ENCODE measurements at regions not wholly inside any gene's neighbourhood (a gene's known extent, or its start where the extent isn't known, plus 50 kb on each side); places are given as distances from the start of the nearest gene placed in this dataset.

GRCh38 chr6:112691289-112691688 is 344.2 kb downstream of the RFPL4B start:
- Mint-ChIP-seq H3K36me3 (no peaks in the 10 kb centered on the region), H3K27ac (no peak overlapping the region), H3K27me3 (no peaks in the 10 kb centered on the region), H3K9me3 (peaks cover 0 to 5% (median 0%) of the 10 kb centered on the region in 3 donors), H3K4me1 (peaks cover 0 to 4% (median 1%) of the 10 kb centered on the region in 3 donors), H3K4me3 (no peak overlapping the region)
- WGBS (ENCODE audit: insufficient coverage): 17% methylated on average over 1 of the region's 1 CpG
- Histone ChIP-seq H3K27ac (ENCODE audit: low read length) (no peak overlapping the region), H3K4me3 (ENCODE audit: control insufficient read depth in 1 of 2, extremely low read depth in 1 of 2, low read length in 1 of 2) (no peak overlapping the region), H3K4me1 (ENCODE audit: control insufficient read depth in 1 of 2, extremely low read depth in 1 of 2, insufficient read depth in 2 of 2, low read length in 2 of 2) (peaks cover 0 to 7% of the 10 kb centered on the region in 2 experiments), H3K27me3 (replicated peaks in 1 of 2; ENCODE audit: control insufficient read depth in 2 of 2, extremely low read depth in 1 of 2, insufficient read depth in 2 of 2, low read length in 1 of 2) (no peaks in the 10 kb centered on the region), H3K9me3 (no peaks in the 10 kb centered on the region), H3K36me3 (ENCODE audit: control insufficient read depth in 2 of 2, extremely low read depth in 1 of 2, insufficient read depth in 1 of 2, low read length in 1 of 2) (no peaks in the 10 kb centered on the region)
- ATAC-seq (replicated peaks in 1 of 4) (no peak), DNase-seq (no peak)
- POLR2A ChIA-PET: no interaction called here
- CTCF ChIA-PET: interaction anchor here in 1 of 2 donors (0.5 kb wide), 1 partner anchor 1434 kb away, joined by 3 read pairs; no protein-coding TSS in a partner anchor

DNA sequence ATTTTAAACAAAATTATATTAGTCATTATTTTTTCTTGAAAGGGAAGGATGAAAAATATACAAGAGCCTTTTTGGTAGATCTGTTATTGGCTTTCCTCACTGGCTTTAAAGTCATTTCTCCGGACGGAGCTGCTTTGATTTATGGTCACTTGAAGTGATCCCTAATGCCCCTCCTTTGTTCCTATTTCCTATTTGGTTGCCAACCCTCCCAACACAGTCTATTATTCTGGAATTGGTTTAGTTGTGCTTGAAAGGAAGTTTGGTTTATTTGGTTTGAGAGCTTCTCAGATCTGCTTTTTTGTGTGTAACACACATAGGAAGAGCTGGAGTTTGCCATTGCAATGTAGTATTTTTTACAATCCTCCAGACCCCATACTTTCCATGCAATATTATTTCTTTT is 347.9 kb downstream of the RFPL4B start:
- no peak for DNase-seq
- POLR2A ChIA-PET: no interaction called here
- no peak for ATAC-seq (replicated peaks in 1 of 4)
- H3K9me3 Mint-ChIP-seq: peaks cover 0 to 6% (median 0%) of the 10 kb centered on the region in 3 donors
- H3K4me3 Mint-ChIP-seq: no peak overlapping the region
- Histone ChIP-seq H3K9me3 (no peaks in the 10 kb centered on the region), H3K4me1 (ENCODE audit: control insufficient read depth in 1 of 2, extremely low read depth in 1 of 2, insufficient read depth in 2 of 2, low read length in 2 of 2) (no peaks in the 10 kb centered on the region), H3K36me3 (ENCODE audit: control insufficient read depth in 2 of 2, extremely low read depth in 1 of 2, insufficient read depth in 1 of 2, low read length in 1 of 2) (no peaks in the 10 kb centered on the region), H3K4me3 (ENCODE audit: control insufficient read depth in 1 of 2, extremely low read depth in 1 of 2, low read length in 1 of 2) (no peak overlapping the region), H3K27me3 (replicated peaks in 1 of 2; ENCODE audit: control insufficient read depth in 2 of 2, extremely low read depth in 1 of 2, insufficient read depth in 2 of 2, low read length in 1 of 2) (no peaks in the 10 kb centered on the region), H3K27ac (ENCODE audit: low read length) (no peak overlapping the region)
- no peak overlapping the region for H3K27ac Mint-ChIP-seq
- WGBS (ENCODE audit: insufficient coverage): no CpG with 5 or more reads among the region's 2 CpGs
- H3K36me3 Mint-ChIP-seq: no peaks in the 10 kb centered on the region
- CTCF ChIA-PET: no interaction called here
- H3K4me1 Mint-ChIP-seq: no peaks in the 10 kb centered on the region
- H3K27me3 Mint-ChIP-seq: no peaks in the 10 kb centered on the region

GRCh38 chr6:112697265-112697664 is 350.1 kb downstream of the RFPL4B start:
- H3K4me1 Mint-ChIP-seq: no peaks in the 10 kb centered on the region
- DNase-seq: no peak
- H3K27ac Mint-ChIP-seq: no peak overlapping the region
- CTCF ChIA-PET: no interaction called here
- no peak overlapping the region for H3K4me3 ChIP-seq (ENCODE audit: control insufficient read depth in 1 of 2, extremely low read depth in 1 of 2, low read length in 1 of 2)
- no peak overlapping the region for H3K4me3 Mint-ChIP-seq
- no peaks in the 10 kb centered on the region for H3K9me3 ChIP-seq
- no peaks in the 10 kb centered on the region for H3K36me3 Mint-ChIP-seq
- POLR2A ChIA-PET: no interaction called here
- no peaks in the 10 kb centered on the region for H3K36me3 ChIP-seq (ENCODE audit: control insufficient read depth in 2 of 2, extremely low read depth in 1 of 2, insufficient read depth in 1 of 2, low read length in 1 of 2)
- no peak overlapping the region for H3K27ac ChIP-seq (ENCODE audit: low read length)
- ATAC-seq (replicated peaks in 1 of 4): no peak
- no peaks in the 10 kb centered on the region for H3K27me3 Mint-ChIP-seq
- 100% methylated on average over 2 of the region's 4 CpGs for WGBS (ENCODE audit: insufficient coverage)
- no peaks in the 10 kb centered on the region for H3K27me3 ChIP-seq (replicated peaks in 1 of 2; ENCODE audit: control insufficient read depth in 2 of 2, extremely low read depth in 1 of 2, insufficient read depth in 2 of 2, low read length in 1 of 2)
- H3K9me3 Mint-ChIP-seq: peaks cover 0 to 6% (median 0%) of the 10 kb centered on the region in 3 donors
- no peaks in the 10 kb centered on the region for H3K4me1 ChIP-seq (ENCODE audit: control insufficient read depth in 1 of 2, extremely low read depth in 1 of 2, insufficient read depth in 2 of 2, low read length in 2 of 2)

- H3K27me3 ChIP-seq (replicated peaks in 1 of 2; ENCODE audit: control insufficient read depth in 2 of 2, extremely low read depth in 1 of 2, insufficient read depth in 2 of 2, low read length in 1 of 2): no peaks in the 10 kb centered on the region
- no peak overlapping the region for H3K27ac ChIP-seq (ENCODE audit: low read length)
- POLR2A ChIA-PET: no interaction called here
- no peaks in the 10 kb centered on the region for H3K4me1 ChIP-seq (ENCODE audit: control insufficient read depth in 1 of 2, extremely low read depth in 1 of 2, insufficient read depth in 2 of 2, low read length in 2 of 2)
- no peaks in the 10 kb centered on the region for H3K36me3 ChIP-seq (ENCODE audit: control insufficient read depth in 2 of 2, extremely low read depth in 1 of 2, insufficient read depth in 1 of 2, low read length in 1 of 2)
- ATAC-seq (replicated peaks in 1 of 4): no peak
- Mint-ChIP-seq H3K36me3 (no peaks in the 10 kb centered on the region), H3K27me3 (no peaks in the 10 kb centered on the region), H3K27ac (no peak overlapping the region), H3K4me3 (no peak overlapping the region), H3K9me3 (peaks cover 0 to 4% (median 4%) of the 10 kb centered on the region in 3 donors), H3K4me1 (no peaks in the 10 kb centered on the region)
- no peak overlapping the region for H3K4me3 ChIP-seq (ENCODE audit: control insufficient read depth in 1 of 2, extremely low read depth in 1 of 2, low read length in 1 of 2)
- no peaks in the 10 kb centered on the region for H3K9me3 ChIP-seq
- 67% methylated on average over 3 of the region's 5 CpGs for WGBS (ENCODE audit: insufficient coverage)
- no peak for DNase-seq
- CTCF ChIA-PET: no interaction called here
Measured at GRCh38 chr6:112701201-112701600, 354.1 kb downstream of the RFPL4B start.

- no peaks in the 10 kb centered on the region for H3K27me3 Mint-ChIP-seq
- H3K9me3 ChIP-seq: no peaks in the 10 kb centered on the region
- no peaks in the 10 kb centered on the region for H3K4me1 Mint-ChIP-seq
- no peak overlapping the region for H3K27ac Mint-ChIP-seq
- H3K4me3 Mint-ChIP-seq: no peak overlapping the region
- ATAC-seq (replicated peaks in 1 of 4): no peak
- no peaks in the 10 kb centered on the region for H3K36me3 ChIP-seq (ENCODE audit: control insufficient read depth in 2 of 2, extremely low read depth in 1 of 2, insufficient read depth in 1 of 2, low read length in 1 of 2)
- no peak overlapping the region for H3K27ac ChIP-seq (ENCODE audit: low read length)
- no peaks in the 10 kb centered on the region for H3K36me3 Mint-ChIP-seq
- H3K9me3 Mint-ChIP-seq: peaks cover 0 to 4% (median 2%) of the 10 kb centered on the region in 3 donors
- no peaks in the 10 kb centered on the region for H3K4me1 ChIP-seq (ENCODE audit: control insufficient read depth in 1 of 2, extremely low read depth in 1 of 2, insufficient read depth in 2 of 2, low read length in 2 of 2)
- DNase-seq: no peak
- ChIA-PET CTCF (no interaction called here), POLR2A (no interaction called here)
- no peaks in the 10 kb centered on the region for H3K27me3 ChIP-seq (replicated peaks in 1 of 2; ENCODE audit: control insufficient read depth in 2 of 2, extremely low read depth in 1 of 2, insufficient read depth in 2 of 2, low read length in 1 of 2)
- no peak overlapping the region for H3K4me3 ChIP-seq (ENCODE audit: control insufficient read depth in 1 of 2, extremely low read depth in 1 of 2, low read length in 1 of 2)
- no CpG with 5 or more reads among the region's 2 CpGs for whole genome bisulfite sequencing (ENCODE audit: insufficient coverage)
Measured at GRCh38 chr6:112710710-112711109, 363.6 kb downstream of the RFPL4B start.

GRCh38 chr6:112713402-112713801 is 366.3 kb downstream of the RFPL4B start:
- Histone ChIP-seq H3K4me3 (ENCODE audit: control insufficient read depth in 1 of 2, extremely low read depth in 1 of 2, low read length in 1 of 2) (no peak overlapping the region), H3K4me1 (ENCODE audit: control insufficient read depth in 1 of 2, extremely low read depth in 1 of 2, insufficient read depth in 2 of 2, low read length in 2 of 2) (no peaks in the 10 kb centered on the region), H3K27ac (ENCODE audit: low read length) (no peak overlapping the region), H3K27me3 (replicated peaks in 1 of 2; ENCODE audit: control insufficient read depth in 2 of 2, extremely low read depth in 1 of 2, insufficient read depth in 2 of 2, low read length in 1 of 2) (no peaks in the 10 kb centered on the region), H3K36me3 (ENCODE audit: control insufficient read depth in 2 of 2, extremely low read depth in 1 of 2, insufficient read depth in 1 of 2, low read length in 1 of 2) (no peaks in the 10 kb centered on the region), H3K9me3 (no peaks in the 10 kb centered on the region)
- 83% methylated on average over 1 of the region's 2 CpGs for WGBS (ENCODE audit: insufficient coverage)
- Mint-ChIP-seq H3K27me3 (no peaks in the 10 kb centered on the region), H3K36me3 (no peaks in the 10 kb centered on the region), H3K4me1 (no peaks in the 10 kb centered on the region), H3K27ac (no peak overlapping the region), H3K9me3 (peaks cover 0 to 7% (median 2%) of the 10 kb centered on the region in 3 donors), H3K4me3 (no peak overlapping the region)
- POLR2A ChIA-PET: no interaction called here
- ATAC-seq (replicated peaks in 1 of 4): no peak
- CTCF ChIA-PET: no interaction called here
- no peak for DNase-seq

DNA sequence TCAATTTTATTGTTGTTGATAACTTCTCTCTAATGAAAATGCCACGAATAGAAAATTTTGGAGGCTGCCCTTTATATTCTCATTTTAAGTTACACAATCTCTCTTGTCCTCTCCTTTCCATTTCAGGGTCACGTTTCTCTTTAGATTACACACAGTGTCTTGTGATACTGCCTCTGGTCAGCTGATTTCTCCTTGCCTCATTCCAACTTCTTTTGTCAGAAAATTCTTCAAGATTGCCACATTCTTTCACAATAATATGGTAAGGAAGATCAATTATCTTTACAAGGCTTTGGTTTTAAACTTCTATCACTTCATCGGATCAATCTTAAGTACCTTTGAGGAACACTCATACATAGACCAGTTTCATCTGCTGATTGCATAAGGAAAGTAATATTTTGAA is 370.3 kb downstream of the RFPL4B start:
- Mint-ChIP-seq H3K4me1 (no peaks in the 10 kb centered on the region), H3K36me3 (no peaks in the 10 kb centered on the region), H3K4me3 (no peak overlapping the region), H3K27ac (no peak overlapping the region), H3K27me3 (no peaks in the 10 kb centered on the region), H3K9me3 (peaks cover 0 to 6% (median 6%) of the 10 kb centered on the region in 3 donors)
- no peaks in the 10 kb centered on the region for H3K9me3 ChIP-seq
- DNase-seq: no peak
- H3K4me1 ChIP-seq (ENCODE audit: control insufficient read depth in 1 of 2, extremely low read depth in 1 of 2, insufficient read depth in 2 of 2, low read length in 2 of 2): no peaks in the 10 kb centered on the region
- no peak overlapping the region for H3K27ac ChIP-seq (ENCODE audit: low read length)
- ATAC-seq (replicated peaks in 1 of 4): no peak
- no peak overlapping the region for H3K4me3 ChIP-seq (ENCODE audit: control insufficient read depth in 1 of 2, extremely low read depth in 1 of 2, low read length in 1 of 2)
- POLR2A ChIA-PET: no interaction called here
- H3K36me3 ChIP-seq (ENCODE audit: control insufficient read depth in 2 of 2, extremely low read depth in 1 of 2, insufficient read depth in 1 of 2, low read length in 1 of 2): no peaks in the 10 kb centered on the region
- WGBS (ENCODE audit: insufficient coverage): 40% methylated on average over 1 of the region's 3 CpGs
- CTCF ChIA-PET: no interaction called here
- no peaks in the 10 kb centered on the region for H3K27me3 ChIP-seq (replicated peaks in 1 of 2; ENCODE audit: control insufficient read depth in 2 of 2, extremely low read depth in 1 of 2, insufficient read depth in 2 of 2, low read length in 1 of 2)
